ENCODE measurements at regions not wholly inside any gene's neighbourhood (a gene's known extent, or its start where the extent isn't known, plus 50 kb on each side); places are given as distances from the start of the nearest gene placed in this dataset.
"Not testable (repeated sequence)": the region's sequence is repeated elsewhere in the genome, so short reads cannot be mapped to it uniquely, and the experiment has no call there.

DNA sequence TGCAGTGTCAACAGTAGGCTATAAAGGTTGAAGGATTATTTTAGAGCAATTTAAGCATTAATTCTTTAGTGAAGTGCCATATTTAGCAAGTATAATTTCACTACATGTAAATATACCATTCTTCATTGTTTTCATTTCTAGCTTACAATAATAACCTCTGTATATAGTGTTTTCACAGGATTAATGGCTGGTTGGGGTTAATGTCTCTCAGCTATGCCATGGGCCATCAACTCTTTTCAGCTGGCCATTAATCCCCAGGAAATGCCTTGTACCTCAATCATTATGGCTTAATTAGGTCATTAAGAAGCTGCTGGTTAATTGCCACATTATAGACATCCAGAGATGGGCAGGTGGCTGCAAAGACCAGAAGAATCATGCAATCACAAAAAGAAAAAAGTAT lies 715.1 kb downstream of the MAT2B start:
- DNase-seq: no peak

DNA sequence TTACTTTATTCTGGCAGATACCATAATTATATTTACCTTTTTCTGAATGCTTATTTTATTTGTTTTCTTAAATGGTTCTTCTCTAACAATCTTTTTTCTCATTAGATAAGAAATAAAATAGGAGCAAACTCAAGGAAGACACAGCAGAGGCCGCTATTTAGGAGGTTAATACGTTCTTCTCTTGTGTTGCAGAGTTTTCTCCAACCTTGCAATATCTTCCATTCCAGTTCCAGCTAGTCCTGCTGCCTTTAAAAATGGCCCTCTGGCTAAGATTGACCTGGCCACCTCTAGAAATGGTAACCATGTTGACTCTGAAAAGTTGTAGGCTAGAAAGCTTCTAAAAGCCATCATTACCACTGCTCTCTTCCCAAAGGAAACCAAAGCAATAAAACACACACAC lies 718.8 kb downstream of the MAT2B start:
- DNase-seq: no peak

DNA sequence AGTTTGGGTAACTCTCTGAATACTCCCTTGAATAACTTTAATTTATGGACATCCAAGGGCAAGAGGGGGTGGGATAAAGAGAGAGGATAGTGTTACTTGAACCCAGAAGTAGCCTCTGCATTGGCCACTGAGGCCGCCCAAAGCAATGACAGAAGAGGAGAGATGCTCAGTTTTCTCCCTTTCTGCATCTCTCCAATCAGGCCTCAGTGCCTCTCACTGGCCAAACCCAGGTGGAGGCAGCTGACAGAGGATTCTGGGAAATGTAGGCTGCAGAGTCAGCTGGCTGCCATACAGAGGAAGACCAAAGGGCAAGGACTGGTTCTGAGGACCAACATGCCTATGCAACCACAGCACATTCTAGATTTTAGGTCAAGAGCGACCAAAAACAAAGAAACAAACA lies 719.4 kb downstream of the MAT2B start:
- DNase-seq: no peak

GRCh38 chr5:164230341-164230740 lies 724.9 kb downstream of the MAT2B start:
- DNase-seq: no peak

- DNase-seq: no peak
These were observed 728.4 kb downstream of the MAT2B start for GRCh38 chr5:164233791-164234190.

DNA sequence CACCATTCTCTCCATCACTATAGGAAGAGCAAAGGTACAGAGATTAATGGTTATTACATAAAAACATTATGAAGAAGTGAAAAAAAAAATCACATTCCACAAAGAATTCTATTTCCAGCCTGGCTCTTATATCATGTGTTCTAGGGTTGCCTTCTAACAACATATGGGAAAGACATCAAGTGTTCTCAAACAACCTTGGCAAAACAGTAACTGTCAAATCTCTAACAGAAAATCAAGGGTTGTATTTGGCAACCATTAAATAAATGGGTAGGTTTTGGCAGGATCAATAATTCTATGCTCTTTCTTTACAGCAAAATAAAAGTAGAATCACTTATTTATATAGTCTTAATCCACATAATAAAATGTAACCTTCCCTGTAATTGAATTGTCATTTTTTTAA lies 728.9 kb downstream of the MAT2B start:
- DNase-seq: no peak

DNA sequence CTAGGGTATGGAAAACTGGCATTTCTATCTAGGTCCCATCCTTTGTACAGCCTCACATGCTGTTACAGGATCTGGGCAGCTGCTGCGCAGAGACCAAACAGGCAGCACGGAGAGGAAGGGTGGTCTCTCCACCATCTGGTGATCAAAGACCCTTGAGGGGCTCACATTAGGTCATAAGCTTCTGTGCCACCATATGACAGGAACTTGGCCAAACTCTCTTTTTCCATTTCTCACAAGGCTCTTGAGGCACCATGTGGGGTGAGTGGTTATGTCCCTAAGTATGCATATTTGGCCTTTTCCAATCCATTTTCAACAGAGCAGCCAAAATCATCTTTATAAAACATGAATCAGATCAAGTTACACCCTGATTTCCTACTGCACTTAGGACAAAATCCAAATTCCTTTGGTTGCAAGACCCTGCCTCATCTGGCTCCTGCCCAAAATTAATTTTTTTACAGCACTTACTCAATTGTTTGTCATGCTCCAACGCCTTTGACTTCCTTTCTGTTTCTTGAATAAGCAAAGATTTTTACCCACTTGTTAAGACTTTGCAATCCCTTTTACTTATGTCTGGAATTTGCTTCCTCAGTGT lies 730.0 kb downstream of the MAT2B start:
- no peak for DNase-seq

GRCh38 chr5:164237486-164237885 lies 732.1 kb downstream of the MAT2B start:
- DNase-seq: no peak

DNA sequence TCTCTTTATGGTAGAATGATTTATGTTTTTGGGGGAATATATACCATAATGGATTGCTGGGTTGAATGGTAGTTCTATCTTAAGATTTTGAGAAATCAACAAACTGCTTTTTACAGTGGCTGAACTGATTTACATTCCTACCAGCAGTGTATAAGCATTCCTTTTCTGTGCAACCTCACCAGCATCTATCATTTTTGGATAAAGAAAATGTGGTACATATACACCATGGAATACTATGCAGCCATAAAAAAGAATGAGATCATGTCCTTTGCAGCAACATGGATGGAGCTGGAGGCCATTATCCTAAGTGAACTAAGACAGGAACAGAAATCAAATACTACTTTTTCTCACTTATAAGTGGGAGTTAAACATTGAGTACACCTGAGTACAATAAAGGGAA lies 746.4 kb downstream of the MAT2B start:
- DNase-seq: not testable (repeated sequence)

GRCh38 chr5:164253764-164254163 lies 748.3 kb downstream of the MAT2B start:
- no peak for DNase-seq

DNA sequence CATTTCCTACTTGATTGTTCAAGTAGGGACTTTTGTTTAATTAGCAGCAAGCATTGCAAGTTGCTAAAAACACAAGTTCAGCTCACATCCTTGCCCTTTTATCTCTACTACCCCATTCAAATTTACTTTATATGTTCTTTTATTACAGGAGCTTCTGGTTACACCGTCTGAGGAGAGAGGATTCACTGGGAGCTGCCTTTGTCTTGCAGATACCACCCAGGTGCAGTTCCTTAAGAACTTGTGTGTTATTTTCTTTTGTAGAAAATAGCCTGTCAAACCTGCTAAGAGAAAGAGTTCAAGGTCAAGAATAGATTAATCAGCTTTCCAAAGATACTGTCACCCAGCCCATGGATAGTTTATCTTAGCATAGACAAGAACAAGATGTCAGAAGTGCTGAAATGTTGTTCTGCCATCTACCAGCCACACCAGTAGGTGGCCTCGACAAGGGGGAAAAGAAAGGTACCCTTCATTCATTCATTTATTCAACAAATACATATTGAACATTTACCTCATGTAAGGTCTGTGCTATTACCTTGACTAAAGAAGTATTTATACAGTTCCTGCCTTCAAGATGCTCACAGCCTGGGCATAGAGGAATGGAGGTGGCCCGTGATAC lies 750.3 kb downstream of the MAT2B start:
- DNase-seq: no peak

- no peak for DNase-seq
These were observed 750.9 kb downstream of the MAT2B start for GRCh38 chr5:164256351-164256750.

GRCh38 chr5:164256954-164257353 lies 751.5 kb downstream of the MAT2B start:
- no peak for DNase-seq

DNA sequence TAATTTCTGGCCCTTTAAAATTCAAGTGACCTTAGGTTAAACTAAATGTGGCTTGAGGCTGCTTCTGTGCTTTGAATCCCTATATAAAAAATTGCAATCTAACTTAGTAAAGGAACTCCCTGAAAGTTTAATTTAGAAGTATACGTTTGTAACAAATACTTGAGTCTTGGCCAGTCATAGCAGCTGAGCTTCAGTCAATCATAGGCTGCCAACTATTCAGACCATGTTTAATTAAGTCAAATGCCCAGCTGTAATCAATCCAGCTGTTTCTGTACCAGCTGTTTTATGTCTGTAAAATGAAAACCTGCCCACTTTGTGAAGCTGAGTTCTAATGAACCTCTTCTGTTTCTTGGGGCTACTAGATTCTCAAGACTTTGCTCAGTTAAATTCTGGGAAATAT lies 760.1 kb downstream of the MAT2B start:
- DNase-seq: no peak

DNA sequence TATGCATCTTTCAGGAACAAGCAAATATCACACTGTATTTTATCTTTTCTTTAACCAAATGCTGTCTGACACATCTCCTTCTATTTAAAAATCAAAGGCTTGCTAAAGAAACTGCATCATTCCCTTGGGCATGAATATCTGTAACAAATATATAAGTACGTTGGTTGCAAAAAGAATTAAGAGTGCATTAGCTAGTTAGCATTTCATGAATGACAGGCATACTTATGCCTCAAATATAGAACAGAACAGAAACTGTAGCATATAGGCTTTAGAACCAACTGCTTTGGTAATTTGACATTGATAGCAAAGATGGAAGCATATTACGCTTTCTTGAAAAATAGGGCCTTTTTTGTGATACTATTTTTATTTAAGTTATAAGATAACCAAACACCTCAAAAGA lies 761.2 kb downstream of the MAT2B start:
- no peak for DNase-seq

DNA sequence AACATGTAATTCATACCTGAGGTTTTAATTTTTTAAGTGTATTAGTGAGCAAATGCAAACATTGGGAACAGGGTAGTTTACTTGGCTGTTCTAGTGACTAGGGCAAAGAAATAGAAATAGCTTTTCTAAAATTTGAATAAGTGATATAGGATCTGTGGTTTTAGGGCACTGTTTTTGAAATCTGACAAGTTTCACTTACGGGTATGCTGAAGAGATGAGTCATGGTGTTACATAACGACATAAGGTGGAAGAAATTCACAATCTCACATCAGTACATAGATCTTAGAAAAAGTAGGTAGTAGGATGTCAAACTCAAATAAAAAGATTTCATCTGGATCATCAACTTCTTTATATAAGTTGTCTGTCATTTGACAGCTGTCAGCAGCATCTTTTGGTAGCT lies 772.3 kb downstream of the MAT2B start:
- DNase-seq: no peak

DNA sequence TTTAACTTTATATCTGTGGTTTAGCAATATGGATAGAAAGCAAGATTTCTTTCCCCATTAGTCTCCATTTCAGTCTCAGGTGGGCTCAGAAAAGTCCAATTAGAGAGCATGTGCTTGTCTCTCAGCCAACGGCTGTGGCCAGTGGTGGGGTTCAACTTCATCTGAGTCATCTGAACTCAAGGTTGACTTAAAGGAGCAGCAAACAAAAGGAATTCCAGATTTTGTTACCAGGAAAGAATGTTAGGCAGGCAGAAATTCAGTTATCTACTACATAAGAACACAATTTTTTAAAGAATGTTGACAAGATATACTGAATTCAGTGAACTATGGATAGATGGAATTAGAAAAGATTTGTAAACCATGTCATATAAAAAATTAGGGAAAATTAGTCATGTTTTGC lies 784.1 kb downstream of the MAT2B start:
- DNase-seq: no peak

DNA sequence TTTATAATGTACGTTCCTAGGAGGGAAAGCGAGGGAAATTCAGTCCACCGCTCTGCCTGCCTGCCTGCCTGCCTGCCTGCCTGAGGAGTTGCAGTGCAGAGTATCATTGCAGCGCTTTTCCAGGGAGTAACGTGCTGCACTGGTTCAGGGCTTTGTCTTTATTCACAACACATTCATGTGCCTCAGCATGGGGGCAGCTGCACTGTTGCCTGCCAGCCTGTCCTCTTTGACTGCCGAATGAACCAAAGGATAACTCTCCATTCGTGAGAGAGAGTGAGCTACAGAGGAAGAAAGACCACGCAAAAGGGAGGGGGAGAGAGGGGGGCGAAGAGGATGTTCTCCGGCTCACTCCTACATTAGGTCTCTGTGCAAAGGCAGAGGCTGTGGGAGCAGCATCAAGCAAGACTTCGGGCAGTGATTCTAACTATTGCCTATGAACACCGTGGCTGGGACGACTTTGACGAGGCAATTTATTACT lies 791.2 kb downstream of the MAT2B start:
- no peak for DNase-seq

DNA sequence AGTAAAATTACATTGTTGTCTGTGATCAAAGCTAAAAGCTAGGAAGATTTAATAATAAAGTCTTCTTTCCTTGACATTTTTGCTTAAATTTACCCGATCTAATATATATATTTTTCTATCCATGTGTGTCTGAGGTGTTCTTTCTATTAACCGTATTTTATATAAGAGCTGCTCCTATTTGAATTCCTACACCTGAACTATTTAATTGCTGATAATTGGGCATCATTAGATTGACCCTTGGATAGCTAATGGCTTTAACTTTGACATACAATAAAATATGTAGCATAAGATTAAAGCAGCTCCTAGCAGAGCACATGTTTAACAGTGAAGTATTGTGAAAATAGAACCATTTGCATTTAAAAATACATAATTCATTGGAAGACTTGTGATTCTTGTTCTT lies 792.7 kb downstream of the MAT2B start:
- no peak for DNase-seq

- no peak for DNase-seq
These were observed 794.9 kb downstream of the MAT2B start for GRCh38 chr5:164300295-164300694.

- DNase-seq: no peak
These were observed 795.7 kb downstream of the MAT2B start for GRCh38 chr5:164301136-164301535.

- DNase-seq: no peak
These were observed 796.3 kb downstream of the MAT2B start for GRCh38 chr5:164301708-164302107.

- no peak for DNase-seq
These were observed 797.3 kb downstream of the MAT2B start for GRCh38 chr5:164302533-164303235.

GRCh38 chr5:164303646-164304215 lies 798.3 kb downstream of the MAT2B start:
- no peak for DNase-seq
